GM10266 (cell line): ENCODE measurements at regions not wholly inside any gene's neighbourhood (a gene's known extent, or its start where the extent isn't known, plus 50 kb on each side); places are given as distances from the start of the nearest gene placed in this dataset.

ENCODE experiments used
- DNase-seq: peaks from one replicate; pipeline ENCODE4 v3.0.0; 2012; ENCODE audit errors: extremely low spot score
- CTCF ChIP-seq: IDR thresholded peaks from 2 replicates; pipeline ENCODE4 v1.5.1; 2012; ENCODE audit warnings: mild to moderate bottlenecking, low read depth; ENCODE audit not compliant: control insufficient read depth, insufficient read depth; ENCODE audit errors: missing control alignments

GRCh38 chr4:127560755-127561154 is 72.0 kb upstream of the INTU start:
- no peak for TF ChIP-seq CTCF

GRCh38 chr4:127574643-127575042 is 58.1 kb upstream of the INTU start:
- no peak for DNase-seq
- TF ChIP-seq CTCF = no peak

More at GRCh38 chr4:127560755-127561154, 72.0 kb upstream of the INTU start:
- no peak for DNase-seq

- no peak for TF ChIP-seq CTCF
- no peak for DNase-seq
Measured at GRCh38 chr4:127575888-127576287, 56.9 kb upstream of the INTU start.

DNA sequence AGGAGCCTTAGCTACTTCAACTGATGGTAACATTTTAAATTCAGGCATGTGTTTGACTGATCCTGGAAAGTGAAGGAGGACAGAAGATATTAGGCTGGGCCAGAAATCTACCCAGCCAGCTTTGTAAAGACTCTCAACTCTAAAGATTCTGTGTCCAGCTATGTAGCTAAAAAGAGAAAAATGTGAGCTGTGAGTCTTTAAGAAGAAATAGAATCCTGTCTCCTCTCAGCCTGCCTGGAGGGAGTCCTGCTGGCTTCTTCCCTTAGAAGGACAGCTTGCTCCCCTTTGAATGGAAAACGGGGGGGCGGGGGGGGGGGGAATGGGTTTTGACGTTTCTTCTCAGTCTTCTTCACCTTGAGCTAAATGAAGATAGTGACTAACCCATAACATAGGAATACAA is 54.3 kb upstream of the INTU start:
- DNase-seq = no peak

GRCh38 chr4:127578967-127579366 is 53.8 kb upstream of the INTU start:
- no peak for TF ChIP-seq CTCF
- no peak for DNase-seq

More for the DNA sequence above, 54.3 kb upstream of the INTU start:
- TF ChIP-seq CTCF = no peak

DNA sequence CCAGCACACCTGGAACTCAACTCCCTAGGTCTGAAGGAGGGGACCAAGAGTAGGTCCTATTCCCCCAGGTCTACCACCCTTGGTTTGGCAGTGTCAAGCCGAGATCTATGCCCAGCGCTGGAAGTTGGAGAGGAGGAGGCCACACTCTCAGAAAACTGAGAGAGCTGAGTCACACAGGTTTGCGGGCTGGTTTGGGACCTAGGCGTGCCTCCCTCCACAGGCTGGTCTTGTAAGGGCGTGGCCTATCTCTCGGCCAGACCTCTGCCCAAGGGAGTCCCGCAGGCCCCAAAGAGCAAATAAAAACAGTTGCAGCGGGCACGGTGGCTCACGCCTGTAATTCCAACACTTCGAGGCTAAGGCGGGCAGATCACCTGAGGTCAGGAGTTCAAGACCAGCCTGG is 52.9 kb upstream of the INTU start:
- DNase-seq = no peak
- TF ChIP-seq CTCF = no peak

GRCh38 chr4:127580300-127580699 is 52.5 kb upstream of the INTU start:
- no peak for TF ChIP-seq CTCF

More at GRCh38 chr4:127580300-127580699, 52.5 kb upstream of the INTU start:
- DNase-seq = no peak
